GM12892 (cell line): ENCODE measurements at regions not wholly inside any gene's neighbourhood (a gene's known extent, or its start where the extent isn't known, plus 50 kb on each side); places are given as distances from the start of the nearest gene placed in this dataset.
"Not testable (repeated sequence)": the region's sequence is repeated elsewhere in the genome, so short reads cannot be mapped to it uniquely, and the experiment has no call there.

Experiments
- DNase-seq: peaks from one replicate; pipeline ENCODE4 v3.0.0; 2011; ENCODE audit not compliant: insufficient read length
- FAIRE-seq: peaks from 2 replicates; lab custom pipeline; 2011; peaks lifted over from hg19 to GRCh38; lab: Jason Lieb, UNC
- POLR2A ChIP-seq: IDR thresholded peaks from 2 replicates; pipeline ENCODE4 v1.6.1; 2011; ENCODE audit warnings: low read depth, low read length, control low read depth
- POLR2AphosphoS5 ChIP-seq: IDR thresholded peaks from 2 replicates; pipeline ENCODE4 v1.6.1; 2011; ENCODE audit warnings: low read depth, low read length, control low read depth
- TAF1 ChIP-seq: IDR thresholded peaks from 2 replicates; pipeline ENCODE4 v1.6.1; 2011; ENCODE audit warnings: low read depth, mild to moderate bottlenecking, control low read depth, low read length, borderline replicate concordance

- FAIRE-seq (no peak), DNase-seq (no peak)
- TF ChIP-seq POLR2A (no peak), TAF1 (no peak), POLR2AphosphoS5 (no peak)
Observed at GRCh38 chr15:62644889-62645742, 397.4 kb upstream of the TPM1 start.

GRCh38 chr15:62647202-62647842 is 395.2 kb upstream of the TPM1 start:
- FAIRE-seq = no peak
- DNase-seq = no peak
- TF ChIP-seq POLR2A (no peak), POLR2AphosphoS5 (no peak), TAF1 (no peak)

- TF ChIP-seq POLR2AphosphoS5 = no peak
- no peak for TF ChIP-seq TAF1
- no peak for TF ChIP-seq POLR2A
- no peak for FAIRE-seq
- DNase-seq = no peak
Observed at GRCh38 chr15:62647843-62648505, 394.6 kb upstream of the TPM1 start.

- TF ChIP-seq TAF1 (no peak), POLR2A (no peak), POLR2AphosphoS5 (no peak)
- DNase-seq (no peak), FAIRE-seq (peak; percentile 85)
Observed at GRCh38 chr15:62648954-62649353, 393.6 kb upstream of the TPM1 start.

- FAIRE-seq (peak; percentile 96), DNase-seq (peak; percentile 40)
- TF ChIP-seq POLR2A (no peak), POLR2AphosphoS5 (no peak), TAF1 (no peak)
Observed at GRCh38 chr15:62649793-62650420, 392.6 kb upstream of the TPM1 start.

GRCh38 chr15:62653122-62653521 is 389.4 kb upstream of the TPM1 start:
- DNase-seq (no peak), FAIRE-seq (no peak)
- TF ChIP-seq POLR2AphosphoS5 = no peak
- no peak for TF ChIP-seq POLR2A
- no peak for TF ChIP-seq TAF1

- TF ChIP-seq POLR2A (no peak), TAF1 (no peak), POLR2AphosphoS5 (no peak)
- DNase-seq = no peak
- no peak for FAIRE-seq
Observed at GRCh38 chr15:62656071-62656470, 386.5 kb upstream of the TPM1 start.

GRCh38 chr15:62657501-62657900 is 385.0 kb upstream of the TPM1 start:
- not testable (repeated sequence) for FAIRE-seq, DNase-seq

- DNase-seq (peak; percentile 27), FAIRE-seq (peak; percentile 64)
- no peak for TF ChIP-seq POLR2AphosphoS5
- no peak for TF ChIP-seq TAF1
- no peak for TF ChIP-seq POLR2A
Observed at GRCh38 chr15:62658498-62658897, 384.0 kb upstream of the TPM1 start.

- no peak for FAIRE-seq
- TF ChIP-seq POLR2AphosphoS5 (no peak), TAF1 (no peak), POLR2A (no peak)
- DNase-seq = no peak
Observed at GRCh38 chr15:62663547-62663946, 379.0 kb upstream of the TPM1 start.

GRCh38 chr15:62665449-62665848 is 377.1 kb upstream of the TPM1 start:
- no peak for FAIRE-seq
- no peak for DNase-seq
- no peak for TF ChIP-seq TAF1
- no peak for TF ChIP-seq POLR2AphosphoS5
- TF ChIP-seq POLR2A = no peak
